Endothelial cell of umbilical vein (primary cell): ENCODE measurements at regions not wholly inside any gene's neighbourhood (a gene's known extent, or its start where the extent isn't known, plus 50 kb on each side); places are given as distances from the start of the nearest gene placed in this dataset.

Experiments used
- BruUV-seq: library from RNA; stranded (reverse); fragments of 400-500 nt; replicated peaks from 2 replicates; lab custom pipeline; 2021; lab: Mats Ljungman, UMichigan
- CTCF ChIA-PET: fragments of 300-600, 350-600 bp; sonication (Branson Sonifier 250); formaldehyde crosslinking; loops from one replicate; lab custom pipeline; 2021; ENCODE audit warnings: antibody characterized with exemption, inconsistent platforms; lab: Charles Lee
- POLR2A ChIA-PET: fragments of 300-600, 350-600 bp; sonication (Branson Sonifier 250); formaldehyde crosslinking; loops from one replicate; lab custom pipeline; 2021; ENCODE audit warnings: antibody characterized with exemption, inconsistent platforms; lab: Charles Lee
- DNase-seq: peaks from one replicate; pipeline ENCODE4 v3.0.0-alpha.2; 2011; ENCODE audit warnings: low read depth, low spot score
- FAIRE-seq: peaks from 2 replicates; lab custom pipeline; 2011; peaks lifted over from hg19 to GRCh38; lab: Jason Lieb, UNC
- H2AFZ ChIP-seq: 2 replicates; pipeline ENCODE4 v1.6.0; 2012; ENCODE audit warnings: low read depth, low read length, control low read depth, inconsistent platforms
- H3K27ac ChIP-seq: 2 replicates; pipeline ENCODE4 v1.5.1; 2011; ENCODE audit warnings: low read depth, mild to moderate bottlenecking, control low read depth, low read length, moderate library complexity; ENCODE audit not compliant: insufficient read depth
- H3K27me3 ChIP-seq, 2 experiments: 2 replicates each; pipeline versions ENCODE4 v1.6.0 to v1.6.1; 2011; ENCODE audit warnings: low read length in 2 of 2, mixed read lengths in 1 of 2; ENCODE audit not compliant: control insufficient read depth in 2 of 2, insufficient read depth in 2 of 2
- H3K36me3 ChIP-seq, 2 experiments: 2 replicates in 1 of 2; 3 replicates in 1 of 2; pipeline ENCODE4 v1.5.1; 2011; ENCODE audit warnings: low read length in 2 of 2, mild to moderate bottlenecking in 1 of 2, moderate library complexity in 1 of 2; ENCODE audit not compliant: control insufficient read depth in 2 of 2, insufficient read depth in 2 of 2; ENCODE audit errors: extremely low read depth in 1 of 2
- H3K4me1 ChIP-seq: 3 replicates; pipeline ENCODE4 v1.5.1; 2011; ENCODE audit warnings: mild to moderate bottlenecking, low read length; ENCODE audit not compliant: control insufficient read depth, insufficient read depth; ENCODE audit errors: extremely low read depth
- H3K4me2 ChIP-seq: 2 replicates; pipeline ENCODE4 v1.6.1; 2011; ENCODE audit warnings: low read length, control low read depth, mixed read lengths; ENCODE audit not compliant: insufficient read depth
- H3K4me3 ChIP-seq, 3 experiments: fragments of 200-600 bp in 1 of 3; sonication (generic), shearing (Covaris generic) in 1 of 3; replicated peaks in 1 of 3; 2 replicates each; pipeline ENCODE4 v1.5.1; 2011 to 2016; ENCODE audit warnings: control low read depth in 3 of 3, low read length in 3 of 3, mild to moderate bottlenecking in 2 of 3, inconsistent platforms in 1 of 3, low read depth in 1 of 3, moderate library complexity in 1 of 3; ENCODE audit not compliant: insufficient read depth in 1 of 3
- H3K79me2 ChIP-seq: 2 replicates; pipeline ENCODE4 v1.6.0; 2012; ENCODE audit warnings: low read length, inconsistent platforms; ENCODE audit not compliant: control insufficient read depth, insufficient read depth
- H3K9ac ChIP-seq: replicated peaks from 2 replicates; pipeline ENCODE3; 2011; ENCODE audit warnings: low read length, control low read depth; ENCODE audit not compliant: insufficient read depth; ENCODE audit errors: extremely low read depth
- H3K9me1 ChIP-seq: replicated peaks from 3 replicates; pipeline ENCODE4 v1.6.0; 2011; ENCODE audit warnings: mild to moderate bottlenecking, low read length; ENCODE audit not compliant: control insufficient read depth, insufficient read depth; ENCODE audit errors: extremely low read depth
- H3K9me3 ChIP-seq: replicated peaks from 2 replicates; pipeline ENCODE4 v1.5.1; 2012; ENCODE audit warnings: low read length, inconsistent platforms; ENCODE audit not compliant: control insufficient read depth, insufficient read depth
- H4K20me1 ChIP-seq: replicated peaks from 2 replicates; pipeline ENCODE3; 2011; ENCODE audit warnings: mild to moderate bottlenecking, low read length; ENCODE audit not compliant: control insufficient read depth, insufficient read depth; ENCODE audit errors: extremely low read depth
- EZH2 ChIP-seq: IDR thresholded peaks from 2 replicates; pipeline ENCODE4 v1.6.1; 2012; ENCODE audit warnings: borderline replicate concordance, low read depth, mild to moderate bottlenecking, moderate library complexity, low read length, inconsistent platforms; ENCODE audit not compliant: severe bottlenecking
- FOS ChIP-seq: IDR thresholded peaks from 2 replicates; pipeline ENCODE4 v1.6.1; 2011; ENCODE audit warnings: mild to moderate bottlenecking, low read length, moderate library complexity, borderline replicate concordance; ENCODE audit not compliant: insufficient read depth
- GATA2 ChIP-seq: IDR thresholded peaks from 2 replicates; pipeline ENCODE4 v1.7.0; 2011; ENCODE audit warnings: low read depth, mild to moderate bottlenecking, moderate library complexity, mixed read lengths, low read length; ENCODE audit not compliant: insufficient read length, insufficient read depth
- JUN ChIP-seq: IDR thresholded peaks from 2 replicates; pipeline ENCODE4 v1.6.1; 2011; ENCODE audit warnings: borderline replicate concordance, low read depth; ENCODE audit not compliant: insufficient read length, insufficient read depth
- MYC ChIP-seq: IDR thresholded peaks from one replicate; pipeline ENCODE4 v1.6.1; 2011; ENCODE audit warnings: mild to moderate bottlenecking, low read depth, low read length
- POLR2A ChIP-seq: IDR thresholded peaks from 2 replicates; pipeline ENCODE4 v1.6.1; 2012; ENCODE audit warnings: low read depth, mild to moderate bottlenecking, control low read depth, low read length
- POLR2AphosphoS5 ChIP-seq: IDR thresholded peaks from 2 replicates; pipeline ENCODE4 v1.6.1; 2012; ENCODE audit warnings: low read depth, mild to moderate bottlenecking, control low read depth, low read length, moderate library complexity; ENCODE audit not compliant: insufficient read depth
- dilution Hi-C: fragments of 300-500 bp; cut with MboI; formaldehyde crosslinking; loops from one replicate; pipeline ENCODE4 v1.15.0; 2019; ENCODE audit warnings: low sequenced_read_pairs; ENCODE audit not compliant: extremely low pct_ligation_motif_present
- intact Hi-C: fragments of 100-400 bp; cut with micrococcal nuclease; formaldehyde crosslinking; loops from one replicate; pipeline ENCODE4 v1.10.0; 2022
- TF ChIP-seq, protein P1 (sequence below): IDR thresholded peaks from 2 replicates; pipeline ENCODE4 v1.6.1; 2011; ENCODE audit not compliant: insufficient read depth, insufficient read length
- TF ChIP-seq, protein P2 (sequence below), 2 donors: IDR thresholded peaks; 1 replicate in 1 of 2; 2 replicates in 1 of 2; pipeline ENCODE4 v1.5.1; 2011; ENCODE audit warnings: low read length in 2 of 2, mild to moderate bottlenecking in 2 of 2, moderate library complexity in 2 of 2, control low read depth in 1 of 2, inconsistent platforms in 1 of 2, low read depth in 1 of 2; ENCODE audit not compliant: insufficient read depth in 1 of 2; ENCODE audit errors: extremely low read depth in 1 of 2

DNA sequence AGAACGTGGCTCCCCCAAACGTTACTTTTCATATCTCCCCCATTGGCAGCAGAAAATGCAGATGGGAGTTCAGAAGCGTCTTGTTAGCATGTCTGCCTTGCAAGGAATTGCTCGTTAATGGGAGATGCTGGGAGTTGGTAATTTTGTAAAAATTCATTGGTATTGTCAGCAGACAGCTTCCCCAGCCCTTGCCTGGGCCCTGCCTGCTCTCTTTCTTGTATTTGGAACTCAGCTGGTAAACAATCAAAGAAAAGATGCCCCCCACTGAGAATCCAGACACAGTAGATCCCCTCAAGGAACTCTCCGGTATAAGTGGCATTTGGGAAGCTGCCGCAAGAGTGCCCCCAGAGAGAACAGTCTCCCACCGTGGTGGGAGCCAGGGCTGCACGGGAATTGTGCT, 94.4 kb upstream of the IGSF21 start:
- Histone ChIP-seq H3K79me2 (no peaks in the 10 kb centered on the region), H3K27ac (no peak overlapping the region), H4K20me1 (no peaks in the 10 kb centered on the region), H3K4me2 (no peak overlapping the region), H3K9ac (no peak overlapping the region), H3K4me1 (no peaks in the 10 kb centered on the region), H3K9me3 (peaks cover 2% of the 10 kb centered on the region), H3K9me1 (no peaks in the 10 kb centered on the region), H3K27me3 (no peaks in the 10 kb centered on the region), H2AFZ (no peak overlapping the region), H3K4me3 (no peak overlapping the region), H3K36me3 (no peaks in the 10 kb centered on the region)
- POLR2A ChIA-PET = no interaction called here
- BruUV-seq = no TSS peak
- DNase-seq (no peak), FAIRE-seq (no peak)
- CTCF ChIA-PET = no interaction called here
- intact Hi-C loops (no loop called here), dilution Hi-C loops (no loop called here)
- no peak for TF ChIP-seq POLR2AphosphoS5
- no peak for TF ChIP-seq FOS
- TF ChIP-seq MYC = no peak
- TF ChIP-seq JUN = no peak
- TF ChIP-seq, protein P1, sequence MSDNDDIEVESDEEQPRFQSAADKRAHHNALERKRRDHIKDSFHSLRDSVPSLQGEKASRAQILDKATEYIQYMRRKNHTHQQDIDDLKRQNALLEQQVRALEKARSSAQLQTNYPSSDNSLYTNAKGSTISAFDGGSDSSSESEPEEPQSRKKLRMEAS = no peak
- no peak for TF ChIP-seq GATA2
- TF ChIP-seq POLR2A = no peak
- TF ChIP-seq, protein P2, sequence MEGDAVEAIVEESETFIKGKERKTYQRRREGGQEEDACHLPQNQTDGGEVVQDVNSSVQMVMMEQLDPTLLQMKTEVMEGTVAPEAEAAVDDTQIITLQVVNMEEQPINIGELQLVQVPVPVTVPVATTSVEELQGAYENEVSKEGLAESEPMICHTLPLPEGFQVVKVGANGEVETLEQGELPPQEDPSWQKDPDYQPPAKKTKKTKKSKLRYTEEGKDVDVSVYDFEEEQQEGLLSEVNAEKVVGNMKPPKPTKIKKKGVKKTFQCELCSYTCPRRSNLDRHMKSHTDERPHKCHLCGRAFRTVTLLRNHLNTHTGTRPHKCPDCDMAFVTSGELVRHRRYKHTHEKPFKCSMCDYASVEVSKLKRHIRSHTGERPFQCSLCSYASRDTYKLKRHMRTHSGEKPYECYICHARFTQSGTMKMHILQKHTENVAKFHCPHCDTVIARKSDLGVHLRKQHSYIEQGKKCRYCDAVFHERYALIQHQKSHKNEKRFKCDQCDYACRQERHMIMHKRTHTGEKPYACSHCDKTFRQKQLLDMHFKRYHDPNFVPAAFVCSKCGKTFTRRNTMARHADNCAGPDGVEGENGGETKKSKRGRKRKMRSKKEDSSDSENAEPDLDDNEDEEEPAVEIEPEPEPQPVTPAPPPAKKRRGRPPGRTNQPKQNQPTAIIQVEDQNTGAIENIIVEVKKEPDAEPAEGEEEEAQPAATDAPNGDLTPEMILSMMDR (IDR thresholded peaks at IDR 0.05; ENCODE audit: extremely low read depth in 1 of 2, insufficient read depth in 1 of 2, low read depth in 1 of 2, low read length in 2 of 2) = no peak
- no peak for TF ChIP-seq EZH2
